HCT116 (cell line): ENCODE measurements at regions not wholly inside any gene's neighbourhood (a gene's known extent, or its start where the extent isn't known, plus 50 kb on each side); places are given as distances from the start of the nearest gene placed in this dataset.

Experiments
- FOSL1 ChIP-seq: IDR thresholded peaks from 2 replicates; pipeline ENCODE4 v1.6.1; 2012; ENCODE audit warnings: low read depth
- POLR2A ChIP-seq: IDR thresholded peaks from 2 replicates; pipeline ENCODE4 v1.7.0; 2011; ENCODE audit warnings: borderline replicate concordance; ENCODE audit not compliant: insufficient read depth, insufficient read length; ENCODE audit errors: extremely low read depth

GRCh38 chr12:127606476-127607015 is 660.4 kb upstream of the TMEM132C start:
- TF ChIP-seq POLR2A (no peak), FOSL1 (no peak)
